SK-N-MC (cell line): ENCODE measurements at regions not wholly inside any gene's neighbourhood (a gene's known extent, or its start where the extent isn't known, plus 50 kb on each side); places are given as distances from the start of the nearest gene placed in this dataset.

Source experiments
- EZH2 ChIP-seq: fragments of 200-600 bp; sonication (generic); IDR thresholded peaks from one replicate; pipeline ENCODE4 v1.6.1; 2017; ENCODE audit warnings: antibody characterized with exemption
- POLR2AphosphoS5 ChIP-seq: IDR thresholded peaks from 2 replicates; pipeline ENCODE4 v1.6.1; 2012; ENCODE audit warnings: mild to moderate bottlenecking, low read depth, low read length, borderline replicate concordance

- TF ChIP-seq POLR2AphosphoS5 (no peak), EZH2 (no peak)
Observed at GRCh38 chr3:162845918-162846317, 1349.3 kb downstream of the OTOL1 start.
